HG03442 (cell line): ENCODE measurements at regions not wholly inside any gene's neighbourhood (a gene's known extent, or its start where the extent isn't known, plus 50 kb on each side); places are given as distances from the start of the nearest gene placed in this dataset.

ENCODE experiments used
- ATAC-seq: cut with Tn5 transposase; IDR thresholded peaks from one replicate; pipeline ENCODE4 v1.9.1; 2021; ENCODE audit warnings: mild to moderate bottlenecking, moderate library complexity; ENCODE audit not compliant: unreplicated experiment

GRCh38 chr18:56096861-56097260 is 508.9 kb upstream of the TCF4 start:
- no peak for ATAC-seq

DNA sequence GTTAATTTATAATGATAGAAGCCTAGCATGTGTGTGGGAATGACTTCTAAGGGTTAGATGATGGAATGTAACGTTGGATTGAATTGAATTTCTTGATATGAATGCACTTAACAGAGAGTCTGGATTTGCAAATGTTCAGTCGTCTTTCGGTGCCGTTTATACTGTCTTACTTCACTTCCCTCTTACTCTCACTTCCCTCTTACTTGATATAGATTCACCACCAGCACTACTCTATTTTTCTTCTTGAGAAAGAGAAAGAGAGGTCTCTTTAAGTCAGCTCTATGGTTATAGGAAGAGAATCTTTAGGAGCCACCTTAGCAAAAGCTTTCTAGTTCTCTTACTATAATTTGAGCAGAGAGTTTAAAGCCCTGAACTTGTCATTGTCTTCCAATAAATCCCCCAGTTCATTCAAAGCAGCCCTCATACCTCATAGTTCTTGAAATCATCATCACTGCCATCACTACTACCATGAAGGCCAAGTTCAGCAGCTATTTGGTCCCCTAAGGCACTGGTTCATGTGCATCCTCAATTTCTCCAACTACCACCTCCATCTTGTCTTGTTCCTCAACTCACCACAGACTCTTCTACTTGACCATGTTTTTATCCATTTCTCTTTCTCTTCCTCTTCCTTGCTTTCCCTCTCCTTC is 501.7 kb upstream of the TCF4 start:
- peak; percentile 42 for ATAC-seq

DNA sequence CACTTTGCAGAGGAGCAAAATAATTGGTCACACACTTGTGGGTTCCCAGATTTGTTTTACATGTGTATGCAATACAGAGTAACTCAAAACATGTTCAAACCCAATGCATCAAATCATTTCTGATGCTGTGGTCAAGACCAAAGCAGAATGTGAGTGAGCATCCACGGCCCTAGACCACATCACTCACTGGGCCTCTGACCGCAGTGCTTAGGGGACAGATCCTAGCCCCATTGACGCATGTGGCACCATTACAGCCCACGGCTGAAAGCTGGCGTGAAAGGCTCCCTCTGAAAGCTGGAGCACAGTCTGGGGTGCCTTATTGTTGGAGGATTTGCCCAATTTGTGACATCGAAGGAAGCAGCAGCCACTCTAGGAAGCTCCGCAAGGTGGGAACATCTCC is 498.8 kb upstream of the TCF4 start:
- ATAC-seq, result no peak

GRCh38 chr18:56086176-56086575 is 498.2 kb upstream of the TCF4 start:
- no peak for ATAC-seq

DNA sequence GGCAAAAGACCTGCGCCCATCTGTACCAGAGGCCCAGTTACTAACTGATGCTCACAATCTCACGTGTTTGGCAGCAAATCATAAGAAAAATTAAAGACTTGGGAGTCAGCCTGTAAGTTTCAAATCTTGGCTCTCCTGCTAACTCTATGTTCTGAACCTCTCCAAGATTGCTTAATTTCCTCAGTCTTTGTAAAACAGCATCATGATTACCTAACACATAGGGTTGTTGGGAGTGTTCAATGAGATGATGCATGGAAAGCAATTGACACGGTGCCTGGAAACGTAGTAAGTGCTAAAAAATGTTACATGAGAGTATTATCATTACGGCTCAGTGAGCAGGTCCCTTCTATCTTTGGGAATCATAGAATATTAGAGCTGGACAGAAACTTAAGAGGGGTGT is 497.6 kb upstream of the TCF4 start:
- no peak for ATAC-seq

- no peak for ATAC-seq
Measured at GRCh38 chr18:56083523-56084287, 495.7 kb upstream of the TCF4 start.

GRCh38 chr18:56083097-56083521 is 495.1 kb upstream of the TCF4 start:
- ATAC-seq, result no peak

DNA sequence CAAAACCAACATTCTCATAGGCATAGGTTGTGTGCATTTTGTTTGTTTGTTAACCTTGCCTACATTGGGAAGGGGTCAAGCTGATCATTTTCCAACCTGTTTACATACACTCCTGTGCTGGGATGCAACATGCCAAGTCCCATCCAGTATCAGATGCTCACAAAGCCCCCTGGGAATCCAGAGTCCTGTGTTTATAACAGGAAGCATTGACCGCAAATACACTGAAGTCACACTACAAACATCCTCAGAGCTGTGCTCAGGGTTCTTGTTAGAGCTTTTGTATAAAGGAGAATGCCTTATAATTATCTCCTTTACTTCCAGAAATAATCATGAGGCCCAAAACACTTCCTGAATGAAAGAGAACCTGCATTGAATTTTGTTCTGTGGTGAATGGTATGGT is 488.7 kb upstream of the TCF4 start:
- ATAC-seq, result no peak

- no peak for ATAC-seq
Measured at GRCh38 chr18:56068701-56069100, 480.7 kb upstream of the TCF4 start.

- no peak for ATAC-seq
Measured at GRCh38 chr18:56067969-56068671, 480.1 kb upstream of the TCF4 start.

DNA sequence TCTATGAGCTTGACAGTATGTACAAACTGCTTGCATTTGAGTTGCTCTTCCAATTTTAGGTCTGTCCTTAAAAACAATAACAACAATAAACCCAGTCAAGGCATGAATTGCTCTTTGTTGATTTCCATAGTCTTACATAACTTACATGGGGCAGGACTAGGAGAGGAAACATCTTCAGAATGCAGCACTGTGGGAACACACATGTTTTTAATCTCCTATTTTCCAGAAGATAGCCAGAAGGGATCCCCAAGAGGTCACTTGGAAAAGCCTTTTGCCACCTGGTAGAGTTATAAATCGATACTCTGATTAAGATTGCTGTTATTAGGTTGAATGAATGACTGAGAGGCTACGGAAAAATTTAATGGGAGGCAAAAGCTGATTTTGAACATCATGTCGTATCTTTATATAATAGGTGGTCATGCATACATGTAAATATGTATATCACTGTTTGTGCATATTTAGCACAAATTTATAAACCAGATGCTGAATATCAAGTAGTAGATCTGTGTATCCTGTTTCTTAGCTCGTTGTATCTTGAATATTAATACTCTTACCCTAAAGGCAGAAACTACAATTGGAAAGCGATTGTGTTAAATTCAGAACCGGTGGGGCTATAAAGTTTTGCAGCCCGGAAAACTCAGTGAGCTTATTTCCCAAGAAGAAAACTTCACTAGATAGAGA is 479.4 kb upstream of the TCF4 start:
- no peak for ATAC-seq

DNA sequence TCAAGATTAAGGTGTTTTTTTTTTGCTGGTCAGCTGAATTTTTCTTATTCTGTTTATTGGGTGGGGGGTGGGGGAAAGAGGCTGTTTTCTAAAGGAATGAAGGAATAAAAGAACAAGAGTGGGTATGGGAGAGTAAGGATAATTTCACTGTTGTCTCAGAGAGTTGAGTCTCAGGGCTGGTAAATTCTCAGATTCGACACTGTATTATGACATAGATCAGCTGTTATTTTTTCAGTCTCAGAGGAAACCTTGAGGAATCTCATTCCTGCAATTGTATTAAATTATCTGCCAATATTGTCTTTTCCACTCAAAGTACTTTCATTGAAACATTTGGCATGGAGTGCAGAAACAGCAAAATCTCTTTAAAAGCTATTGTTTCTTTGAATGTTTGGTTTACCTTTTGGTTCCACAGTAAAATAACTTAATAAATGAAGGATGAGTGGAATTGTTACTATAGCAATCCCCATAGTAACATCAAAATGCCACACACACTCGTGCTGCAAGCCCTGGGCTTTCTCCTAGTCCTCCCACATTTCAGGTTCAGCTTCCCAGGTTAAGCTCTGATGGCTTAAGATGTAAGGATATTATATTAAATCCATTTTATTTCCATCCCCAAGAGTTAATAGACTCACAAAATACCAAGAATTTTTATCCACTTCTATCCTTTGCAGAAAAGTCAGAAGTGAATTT is 478.7 kb upstream of the TCF4 start:
- ATAC-seq, result no peak

GRCh38 chr18:56065086-56065485 is 477.1 kb upstream of the TCF4 start:
- no peak for ATAC-seq

DNA sequence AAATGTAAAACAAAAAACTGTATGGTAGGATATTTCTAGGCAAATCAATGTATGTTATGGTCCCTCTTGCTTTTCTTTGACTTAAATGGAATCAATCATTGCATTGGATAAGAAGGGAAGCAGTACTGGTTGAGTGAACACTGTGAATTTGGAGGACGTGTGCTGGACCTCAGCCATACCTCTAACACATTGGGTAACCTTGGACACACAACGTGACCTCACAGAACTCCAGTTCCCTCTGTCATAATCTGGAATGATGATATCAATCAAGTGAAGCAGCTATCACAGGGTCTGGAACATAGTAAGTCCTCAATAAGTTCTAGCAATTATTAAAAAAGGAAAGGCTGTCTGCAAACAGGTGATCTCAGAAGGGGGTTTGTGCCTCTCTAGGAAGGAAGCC is 474.9 kb upstream of the TCF4 start:
- ATAC-seq, result no peak

- ATAC-seq, result no peak
Measured at GRCh38 chr18:56060967-56061541, 473.1 kb upstream of the TCF4 start.

- no peak for ATAC-seq
Measured at GRCh38 chr18:56052202-56052601, 464.2 kb upstream of the TCF4 start.

- no peak for ATAC-seq
Measured at GRCh38 chr18:56044239-56044638, 456.2 kb upstream of the TCF4 start.

DNA sequence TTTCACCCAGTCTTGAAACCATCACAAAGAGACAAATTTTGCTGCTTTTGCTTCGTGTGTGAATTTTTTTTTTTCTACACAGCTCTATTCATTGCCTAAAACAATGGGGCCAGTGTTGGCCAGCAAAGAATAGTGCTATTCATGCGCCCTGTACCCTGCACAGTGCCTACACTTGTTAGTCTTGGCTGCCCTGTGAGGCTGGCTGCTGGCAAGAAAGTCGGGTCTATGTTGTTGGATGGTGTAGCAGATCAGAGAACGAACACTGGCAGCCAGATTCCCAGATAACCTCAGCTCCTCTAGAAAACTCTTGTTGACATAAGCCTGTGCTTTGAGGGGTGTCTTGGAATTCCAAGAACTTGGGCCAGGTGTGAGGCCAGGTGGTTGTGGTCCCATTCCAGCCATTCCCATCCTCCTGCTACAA is 455.7 kb upstream of the TCF4 start:
- ATAC-seq, result no peak

DNA sequence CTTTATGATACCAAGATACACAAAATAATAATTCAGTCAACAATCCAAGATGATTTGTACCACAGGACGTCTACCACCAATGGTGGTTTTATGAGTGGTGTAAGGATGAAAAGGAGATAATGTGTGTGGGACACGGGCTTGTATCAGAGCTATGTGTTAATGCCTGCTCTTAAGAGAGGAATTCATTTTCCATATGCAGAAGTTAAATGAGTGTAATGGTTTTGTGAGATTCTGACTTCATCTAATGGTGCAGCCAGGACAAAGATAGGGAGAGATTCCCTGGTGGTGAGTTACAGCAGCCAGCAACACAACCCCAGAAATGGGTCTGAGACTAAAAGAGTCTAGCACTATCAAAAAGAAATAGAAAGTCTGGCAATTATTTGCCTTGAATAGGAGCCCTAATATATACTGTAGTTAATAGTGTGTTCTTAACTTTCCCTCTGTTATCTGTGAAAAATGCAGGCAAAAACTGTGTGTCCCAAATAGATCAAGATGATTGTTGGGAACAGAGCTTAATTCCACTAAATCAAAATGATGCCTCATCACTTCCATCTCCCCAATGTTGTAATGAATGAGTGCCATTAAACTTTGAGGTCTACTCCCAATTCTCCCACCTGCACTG is 455.0 kb upstream of the TCF4 start:
- ATAC-seq, result no peak
